Endodermal cell (in vitro differentiated cells): ENCODE measurements at regions not wholly inside any gene's neighbourhood (a gene's known extent, or its start where the extent isn't known, plus 50 kb on each side); places are given as distances from the start of the nearest gene placed in this dataset.

ENCODE experiments used
- DNase-seq: peaks from one replicate; pipeline ENCODE4 v3.0.0-alpha.2; 2017
- H3K27ac ChIP-seq: 2 replicates; pipeline ENCODE4 v1.5.1; 2013; ENCODE audit warnings: mild to moderate bottlenecking, low read depth, low read length, moderate library complexity
- H3K27me3 ChIP-seq: 2 replicates; pipeline ENCODE4 v1.6.1; 2013; ENCODE audit warnings: mild to moderate bottlenecking, low read length, moderate library complexity; ENCODE audit not compliant: insufficient read depth, control insufficient read depth, poor library complexity, severe bottlenecking
- H3K36me3 ChIP-seq: 2 replicates; pipeline ENCODE4 v1.7.0; 2013; ENCODE audit warnings: mild to moderate bottlenecking, low read length, moderate library complexity; ENCODE audit not compliant: control insufficient read depth, insufficient read depth
- H3K4me1 ChIP-seq: one replicate; pipeline ENCODE4 v1.7.0; 2013; ENCODE audit warnings: low read length; ENCODE audit not compliant: control insufficient read depth, insufficient read depth
- H3K4me3 ChIP-seq: 2 replicates; pipeline ENCODE4 v1.5.1; 2013; ENCODE audit warnings: mild to moderate bottlenecking, low read length, moderate library complexity
- H3K9ac ChIP-seq: 2 replicates; pipeline ENCODE4 v1.6.1; 2013; ENCODE audit warnings: mild to moderate bottlenecking, low read length, moderate library complexity; ENCODE audit not compliant: poor library complexity, severe bottlenecking; ENCODE audit errors: extremely low read depth
- H3K9me3 ChIP-seq: 2 replicates; pipeline ENCODE4 v1.6.1; 2013; ENCODE audit warnings: mild to moderate bottlenecking, low read length, moderate library complexity; ENCODE audit not compliant: control insufficient read depth
- H3K27ac Mint-ChIP-seq: 2 replicates; pipeline ENCODE4 v1.8.0; 2020; ENCODE audit warnings: mixed read lengths
- H3K27me3 Mint-ChIP-seq: 2 replicates; pipeline ENCODE4 v1.8.0; 2021; ENCODE audit warnings: mild to moderate bottlenecking, mixed read lengths; ENCODE audit not compliant: insufficient read depth
- H3K36me3 Mint-ChIP-seq: 2 replicates; pipeline ENCODE4 v1.8.0; 2020; ENCODE audit warnings: low read depth, mixed read lengths
- H3K4me1 Mint-ChIP-seq: 2 replicates; pipeline ENCODE4 v1.8.0; 2020; ENCODE audit warnings: mixed read lengths
- H3K4me3 Mint-ChIP-seq: 2 replicates; pipeline ENCODE4 v1.8.0; 2020; ENCODE audit warnings: mild to moderate bottlenecking, moderate library complexity, mixed read lengths
- H3K9me3 Mint-ChIP-seq: 2 replicates; pipeline ENCODE4 v1.8.0; 2020; ENCODE audit warnings: mild to moderate bottlenecking, mixed read lengths
- CTCF ChIP-seq: fragments of 200-600 bp; sonication (generic); conservative IDR thresholded peaks from 2 replicates; pipeline ENCODE4 v1.5.0; 2021; ENCODE audit warnings: antibody characterized with exemption, mild to moderate bottlenecking
- WGBS, 2 experiments: methylation state at CpG; one replicate each; pipeline versions ENCODE4 v1.1.5 to v1.1.7; 2013; ENCODE audit warnings: missing lambda C conversion rate in 2 of 2, mixed read lengths in 1 of 2; ENCODE audit not compliant: insufficient coverage in 1 of 2, insufficient read length in 1 of 2; 5-methylcytosine and 5-hydroxymethylcytosine counted together

- Histone ChIP-seq H3K4me1 (no peaks in the 10 kb centered on the region), H3K27ac (no peak overlapping the region), H3K36me3 (no peaks in the 10 kb centered on the region), H3K9ac (no peak overlapping the region), H3K27me3 (no peaks in the 10 kb centered on the region), H3K9me3 (no peaks in the 10 kb centered on the region), H3K4me3 (no peak overlapping the region)
- peaks cover 2% of the 10 kb centered on the region for H3K4me1 Mint-ChIP-seq
- H3K27ac Mint-ChIP-seq: no peak overlapping the region
- H3K36me3 Mint-ChIP-seq: no peaks in the 10 kb centered on the region
- no peak for DNase-seq
- no peaks in the 10 kb centered on the region for H3K9me3 Mint-ChIP-seq
- no peak overlapping the region for H3K4me3 Mint-ChIP-seq
- no peaks in the 10 kb centered on the region for H3K27me3 Mint-ChIP-seq
- 90 to 95% methylated on average over 7 to 11 of the region's 11 CpGs for WGBS, 2 experiments
- no peak for TF ChIP-seq CTCF
Measured at GRCh38 chr7:81233208-81233940, 314.5 kb upstream of the SEMA3C start.

- no peaks in the 10 kb centered on the region for H3K27me3 Mint-ChIP-seq
- H3K27ac Mint-ChIP-seq: no peak overlapping the region
Measured at GRCh38 chr7:81232084-81232799, 313.4 kb upstream of the SEMA3C start.

GRCh38 chr7:81231301-81231838 is 312.5 kb upstream of the SEMA3C start:
- no peaks in the 10 kb centered on the region for H3K4me1 ChIP-seq
- H3K36me3 ChIP-seq: no peaks in the 10 kb centered on the region
- WGBS, 2 experiments: 82 to 89% methylated on average over 3 to 5 of the region's 5 CpGs
- H3K4me1 Mint-ChIP-seq: peaks cover 2% of the 10 kb centered on the region
- no peaks in the 10 kb centered on the region for H3K9me3 ChIP-seq
- no peak for DNase-seq
- no peaks in the 10 kb centered on the region for H3K27me3 Mint-ChIP-seq
- H3K4me3 Mint-ChIP-seq: no peak overlapping the region
- no peak overlapping the region for H3K9ac ChIP-seq
- no peaks in the 10 kb centered on the region for H3K36me3 Mint-ChIP-seq
- H3K27ac Mint-ChIP-seq: no peak overlapping the region
- no peak for TF ChIP-seq CTCF
- H3K27ac ChIP-seq: no peak overlapping the region
- H3K27me3 ChIP-seq: no peaks in the 10 kb centered on the region
- no peaks in the 10 kb centered on the region for H3K9me3 Mint-ChIP-seq
- H3K4me3 ChIP-seq: no peak overlapping the region

More at GRCh38 chr7:81232084-81232799, 313.4 kb upstream of the SEMA3C start:
- H3K4me1 ChIP-seq: no peaks in the 10 kb centered on the region
- H3K9me3 ChIP-seq: no peaks in the 10 kb centered on the region
- H3K27ac ChIP-seq: no peak overlapping the region
- DNase-seq: peak; percentile 43
- H3K36me3 ChIP-seq: no peaks in the 10 kb centered on the region
- no peak for TF ChIP-seq CTCF
- no peaks in the 10 kb centered on the region for H3K9me3 Mint-ChIP-seq
- H3K4me3 Mint-ChIP-seq: no peak overlapping the region
- 93 to 100% methylated on average over 2 to 8 of the region's 8 CpGs for WGBS, 2 experiments
- no peak overlapping the region for H3K9ac ChIP-seq
- no peaks in the 10 kb centered on the region for H3K36me3 Mint-ChIP-seq
- peaks cover 2% of the 10 kb centered on the region for H3K4me1 Mint-ChIP-seq
- no peak overlapping the region for H3K4me3 ChIP-seq
- H3K27me3 ChIP-seq: no peaks in the 10 kb centered on the region
